ENCODE measurements at regions not wholly inside any gene's neighbourhood (a gene's known extent, or its start where the extent isn't known, plus 50 kb on each side); places are given as distances from the start of the nearest gene placed in this dataset.

- no peak overlapping the region for H2BK5ac ChIP-seq (ENCODE audit: insufficient read length, low read length)
These were observed 438.3 kb upstream of the MDGA2 start for GRCh38 chr14:48113713-48114112.

More at GRCh38 chr14:48113713-48114112, 438.3 kb upstream of the MDGA2 start:
- no peaks in the 10 kb centered on the region for H4K20me1 ChIP-seq (ENCODE audit: control insufficient read depth, insufficient read depth, insufficient read length)
- H3K4me1 ChIP-seq (ENCODE audit: insufficient read depth, low read length) = no peaks in the 10 kb centered on the region
- H3K9ac ChIP-seq (ENCODE audit: extremely low read depth, insufficient read length, low read length) = no peak overlapping the region
- no peaks in the 10 kb centered on the region for H3K79me2 ChIP-seq (ENCODE audit: insufficient read depth, low read length)
- H3K79me1 ChIP-seq (ENCODE audit: insufficient read depth, low read depth, low read length, poor library complexity, severe bottlenecking) = no peaks in the 10 kb centered on the region
- H3K23me2 ChIP-seq (ENCODE audit: insufficient read length, low read depth, low read length, poor library complexity, severe bottlenecking) = no peaks in the 10 kb centered on the region
- no peaks in the 10 kb centered on the region for H3K4me1 Mint-ChIP-seq
- no peak overlapping the region for H3K4ac ChIP-seq (ENCODE audit: low read depth, low read length)
- DNase-seq = no peak
- H2AK5ac ChIP-seq (ENCODE audit: insufficient read length, low read length) = no peak overlapping the region
- no peak overlapping the region for H2BK15ac ChIP-seq (ENCODE audit: low read depth, low read length)
- no peak overlapping the region for H3K18ac ChIP-seq (ENCODE audit: insufficient read length, low read depth, low read length)
- H3K4me2 ChIP-seq (ENCODE audit: insufficient read depth, insufficient read length, low read length) = no peak overlapping the region
- H3K9me3 Mint-ChIP-seq = no peaks in the 10 kb centered on the region
- H3T11ph ChIP-seq (ENCODE audit: low read length) = no peak overlapping the region
- no peak overlapping the region for H4K91ac ChIP-seq (ENCODE audit: insufficient read length, low read depth, low read length)
- no peaks in the 10 kb centered on the region for H3K27me3 ChIP-seq (ENCODE audit: insufficient read depth, low read length)
- no CpG with 5 or more reads among the region's 6 CpGs for WGBS (ENCODE audit: extremely low coverage, insufficient read length, low lambda C conversion rate)
- TF ChIP-seq CTCF (conservative IDR thresholded peaks at IDR 0.05) = no peak
- H3K27me3 Mint-ChIP-seq (ENCODE audit: low read depth) = no peaks in the 10 kb centered on the region
- no peaks in the 10 kb centered on the region for H3K36me3 Mint-ChIP-seq (ENCODE audit: insufficient read depth in 1 of 3, low read depth in 3 of 3)
- H3K27ac ChIP-seq (ENCODE audit: insufficient read length, low read depth, low read length) = no peak overlapping the region
- no peak overlapping the region for H4K8ac ChIP-seq (replicated peaks; ENCODE audit: insufficient read length, low read depth, low read length)
- H2BK20ac ChIP-seq (ENCODE audit: low read depth, low read length, poor library complexity, severe bottlenecking) = no peak overlapping the region
- H2AFZ ChIP-seq (ENCODE audit: low read length) = no peak overlapping the region
- H3K56ac ChIP-seq (ENCODE audit: insufficient read length, low read depth, low read length) = no peak overlapping the region
- no peaks in the 10 kb centered on the region for H3K9me3 ChIP-seq (ENCODE audit: control insufficient read depth, low read depth, low read length)
- no peak overlapping the region for H4K5ac ChIP-seq (ENCODE audit: insufficient read length, low read depth, low read length)
- H2BK120ac ChIP-seq (ENCODE audit: low read depth, low read length, poor library complexity, severe bottlenecking) = no peak overlapping the region
- no peak overlapping the region for H3K27ac Mint-ChIP-seq
- H3K4me3 Mint-ChIP-seq = no peak overlapping the region
- H3K23ac ChIP-seq (ENCODE audit: insufficient read length, low read depth, low read length) = no peak overlapping the region
- H2BK12ac ChIP-seq (ENCODE audit: insufficient read length, low read depth, low read length) = no peak overlapping the region
- no peak overlapping the region for H3K14ac ChIP-seq (ENCODE audit: insufficient read depth, low read length)

Measured in H9 (cell line).